ENCODE measurements at regions not wholly inside any gene's neighbourhood (a gene's known extent, or its start where the extent isn't known, plus 50 kb on each side); places are given as distances from the start of the nearest gene placed in this dataset.

GRCh38 chr18:1982056-1982455 lies 589.2 kb downstream of the METTL4 start:
- TF ChIP-seq CTCF (IDR thresholded peaks at IDR 0.05; ENCODE audit: extremely low read depth, low read depth, low read length) = no peak
- H3K4me2 ChIP-seq (ENCODE audit: insufficient read depth, low read length) = no peak overlapping the region
- H3K4me3 ChIP-seq (ENCODE audit: insufficient read depth, low read length) = no peak overlapping the region
- no peaks in the 10 kb centered on the region for H4K20me1 ChIP-seq (ENCODE audit: insufficient read depth, low read length)
- DNase-seq (ENCODE audit: insufficient read length, low spot score, missing footprints) = no peak
- H3K4me1 ChIP-seq (ENCODE audit: insufficient read depth, low read length) = no peaks in the 10 kb centered on the region
- no peaks in the 10 kb centered on the region for H3K9me3 ChIP-seq (ENCODE audit: low read depth, low read length)
- no peaks in the 10 kb centered on the region for H3K36me3 ChIP-seq (ENCODE audit: insufficient read depth, low read length)
- no peaks in the 10 kb centered on the region for H3K79me2 ChIP-seq (ENCODE audit: insufficient read depth, low read length)
- H2AFZ ChIP-seq (ENCODE audit: low read length) = no peak overlapping the region
- H3K27me3 ChIP-seq (ENCODE audit: insufficient read depth, low read length) = no peaks in the 10 kb centered on the region
- H3K27ac ChIP-seq (ENCODE audit: low read depth, low read length) = no peak overlapping the region

- Histone ChIP-seq H3K4me3 (ENCODE audit: insufficient read depth, low read length) (no peak overlapping the region), H4K20me1 (ENCODE audit: insufficient read depth, low read length) (no peaks in the 10 kb centered on the region), H3K36me3 (ENCODE audit: insufficient read depth, low read length) (no peaks in the 10 kb centered on the region), H3K27ac (ENCODE audit: low read depth, low read length) (no peak overlapping the region), H3K79me2 (ENCODE audit: insufficient read depth, low read length) (no peaks in the 10 kb centered on the region), H3K4me2 (ENCODE audit: insufficient read depth, low read length) (no peak overlapping the region), H3K4me1 (ENCODE audit: insufficient read depth, low read length) (no peaks in the 10 kb centered on the region), H3K27me3 (ENCODE audit: insufficient read depth, low read length) (no peaks in the 10 kb centered on the region), H2AFZ (ENCODE audit: low read length) (no peak overlapping the region), H3K9me3 (ENCODE audit: low read depth, low read length) (no peaks in the 10 kb centered on the region)
- no peak for DNase-seq (ENCODE audit: insufficient read length, low spot score, missing footprints)
- TF ChIP-seq CTCF (IDR thresholded peaks at IDR 0.05; ENCODE audit: extremely low read depth, low read depth, low read length) = no peak
These were observed 587.4 kb downstream of the METTL4 start for GRCh38 chr18:1983746-1984515.

GRCh38 chr18:1993866-1994265 lies 577.4 kb downstream of the METTL4 start:
- H3K4me2 ChIP-seq (ENCODE audit: insufficient read depth, low read length) = no peak overlapping the region
- no peaks in the 10 kb centered on the region for H3K9me3 ChIP-seq (ENCODE audit: low read depth, low read length)
- no peaks in the 10 kb centered on the region for H4K20me1 ChIP-seq (ENCODE audit: insufficient read depth, low read length)
- no peaks in the 10 kb centered on the region for H3K79me2 ChIP-seq (ENCODE audit: insufficient read depth, low read length)
- no peak overlapping the region for H2AFZ ChIP-seq (ENCODE audit: low read length)
- TF ChIP-seq CTCF (IDR thresholded peaks at IDR 0.05; ENCODE audit: extremely low read depth, low read depth, low read length) = no peak
- H3K27me3 ChIP-seq (ENCODE audit: insufficient read depth, low read length) = no peaks in the 10 kb centered on the region
- DNase-seq (ENCODE audit: insufficient read length, low spot score, missing footprints) = no peak
- no peak overlapping the region for H3K27ac ChIP-seq (ENCODE audit: low read depth, low read length)
- no peak overlapping the region for H3K4me3 ChIP-seq (ENCODE audit: insufficient read depth, low read length)
- no peaks in the 10 kb centered on the region for H3K36me3 ChIP-seq (ENCODE audit: insufficient read depth, low read length)
- no peaks in the 10 kb centered on the region for H3K4me1 ChIP-seq (ENCODE audit: insufficient read depth, low read length)

GRCh38 chr18:1994471-1994870 lies 576.8 kb downstream of the METTL4 start:
- no peak for DNase-seq (ENCODE audit: insufficient read length, low spot score, missing footprints)
- Histone ChIP-seq H3K36me3 (ENCODE audit: insufficient read depth, low read length) (no peaks in the 10 kb centered on the region), H3K79me2 (ENCODE audit: insufficient read depth, low read length) (no peaks in the 10 kb centered on the region), H4K20me1 (ENCODE audit: insufficient read depth, low read length) (no peaks in the 10 kb centered on the region), H3K27ac (ENCODE audit: low read depth, low read length) (no peak overlapping the region), H3K4me2 (ENCODE audit: insufficient read depth, low read length) (no peak overlapping the region), H3K9me3 (ENCODE audit: low read depth, low read length) (no peaks in the 10 kb centered on the region), H3K27me3 (ENCODE audit: insufficient read depth, low read length) (no peaks in the 10 kb centered on the region), H3K4me3 (ENCODE audit: insufficient read depth, low read length) (no peak overlapping the region), H3K4me1 (ENCODE audit: insufficient read depth, low read length) (no peaks in the 10 kb centered on the region), H2AFZ (ENCODE audit: low read length) (no peak overlapping the region)
- TF ChIP-seq CTCF (IDR thresholded peaks at IDR 0.05; ENCODE audit: extremely low read depth, low read depth, low read length) = no peak

Data from osteoblast (primary cell).